OCI-LY1 (cell line): ENCODE measurements at regions not wholly inside any gene's neighbourhood (a gene's known extent, or its start where the extent isn't known, plus 50 kb on each side); places are given as distances from the start of the nearest gene placed in this dataset.

Source experiments
- H2AFZ ChIP-seq: fragments of 200-600 bp; sonication (generic), shearing (Covaris generic); 2 replicates; pipeline ENCODE4 v1.6.0; 2014; ENCODE audit warnings: antibody characterized with exemption, mild to moderate bottlenecking, low read length
- H3F3A ChIP-seq: fragments of 200-600 bp; sonication (generic), shearing (Covaris generic); 2 replicates; pipeline ENCODE4 v1.6.0; 2014; ENCODE audit warnings: mild to moderate bottlenecking, antibody characterized with exemption, low read length, moderate library complexity; ENCODE audit not compliant: insufficient read depth
- H3K27ac ChIP-seq: fragments of 200-600 bp; sonication (generic); 2 replicates; pipeline ENCODE4 v1.5.1; 2014; ENCODE audit warnings: low read length, mixed run types, mild to moderate bottlenecking, low read depth; ENCODE audit not compliant: poor library complexity, severe bottlenecking
- H3K27me3 ChIP-seq: fragments of 200-600 bp; sonication (generic); 2 replicates; pipeline ENCODE4 v1.6.0; 2014; ENCODE audit warnings: antibody characterized with exemption, mild to moderate bottlenecking, low read length, moderate library complexity; ENCODE audit not compliant: insufficient read depth
- H3K36me3 ChIP-seq: fragments of 200-600 bp; sonication (generic); 2 replicates; pipeline ENCODE4 v1.6.1; 2014; ENCODE audit warnings: mild to moderate bottlenecking, antibody characterized with exemption, low read length, moderate library complexity, mixed read lengths; ENCODE audit not compliant: insufficient read depth
- H3K4me1 ChIP-seq: fragments of 200-600 bp; sonication (generic); 2 replicates; pipeline ENCODE4 v1.5.1; 2014; ENCODE audit warnings: mild to moderate bottlenecking, low read length, moderate library complexity; ENCODE audit not compliant: insufficient read depth, severe bottlenecking
- H3K4me2 ChIP-seq: fragments of 200-600 bp; sonication (generic), shearing (Covaris generic); 2 replicates; pipeline ENCODE4 v1.6.1; 2014; ENCODE audit warnings: low read length
- H3K4me3 ChIP-seq: fragments of 200-600 bp; sonication (generic); 2 replicates; pipeline ENCODE4 v1.5.1; 2014; ENCODE audit warnings: low read length, low read depth, mild to moderate bottlenecking, mixed read lengths; ENCODE audit not compliant: poor library complexity, severe bottlenecking
- H3K79me2 ChIP-seq: fragments of 200-600 bp; shearing (Covaris generic); 2 replicates; pipeline ENCODE4 v1.6.1; 2016; ENCODE audit warnings: mixed run types, low read length, mixed read lengths; ENCODE audit not compliant: insufficient read depth
- H3K9ac ChIP-seq: fragments of 200-600 bp; sonication (generic), shearing (Covaris generic); 2 replicates; pipeline ENCODE4 v1.6.1; 2014; ENCODE audit warnings: mild to moderate bottlenecking, low read length, mixed read lengths
- H3K9me2 ChIP-seq: fragments of 200-600 bp; sonication (generic), shearing (Covaris generic); 2 replicates; pipeline ENCODE4 v1.6.1; 2014; ENCODE audit warnings: low read depth, mild to moderate bottlenecking, low read length, mixed read lengths
- H3K9me3 ChIP-seq: fragments of 200-600 bp; shearing (Covaris generic); 2 replicates; pipeline ENCODE4 v1.6.1; 2014; ENCODE audit warnings: low read length, mixed read lengths
- H4K20me1 ChIP-seq: fragments of 200-600 bp; sonication (generic), shearing (Covaris generic); 2 replicates; pipeline ENCODE4 v1.6.0; 2016; ENCODE audit warnings: mild to moderate bottlenecking, low read length; ENCODE audit not compliant: insufficient read depth
- CTCF ChIP-seq: fragments of 200-600 bp; sonication (generic), shearing (Covaris generic); IDR thresholded peaks from 2 replicates; pipeline ENCODE4 v1.5.1; 2017; ENCODE audit warnings: mild to moderate bottlenecking, antibody characterized with exemption, low read length, moderate library complexity, mixed read lengths
- EZH2 ChIP-seq: fragments of 200-600 bp; sonication (generic), shearing (Covaris generic); IDR thresholded peaks from 2 replicates; pipeline ENCODE4 v1.8.0; 2017; ENCODE audit warnings: borderline replicate concordance, mixed run types, mild to moderate bottlenecking, antibody characterized with exemption, low read length, moderate library complexity, mixed read lengths

GRCh38 chr4:4778554-4778953 lies 80.9 kb upstream of the MSX1 start:
- Histone ChIP-seq H3K36me3 (no peaks in the 10 kb centered on the region), H3F3A (no peaks in the 10 kb centered on the region), H2AFZ (no peak overlapping the region), H3K4me1 (no peaks in the 10 kb centered on the region), H3K9me2 (no peaks in the 10 kb centered on the region), H3K4me3 (no peak overlapping the region), H3K27ac (no peak overlapping the region), H3K9ac (no peak overlapping the region), H3K27me3 (no peaks in the 10 kb centered on the region), H3K4me2 (no peak overlapping the region), H3K9me3 (no peaks in the 10 kb centered on the region), H3K79me2 (no peaks in the 10 kb centered on the region), H4K20me1 (no peaks in the 10 kb centered on the region)
- TF ChIP-seq CTCF (no peak), EZH2 (no peak)

- TF ChIP-seq CTCF (no peak), EZH2 (no peak)
- no peaks in the 10 kb centered on the region for H4K20me1 ChIP-seq
- no peaks in the 10 kb centered on the region for H3K27me3 ChIP-seq
- no peak overlapping the region for H3K4me3 ChIP-seq
- no peaks in the 10 kb centered on the region for H3K36me3 ChIP-seq
- no peak overlapping the region for H3K4me2 ChIP-seq
- no peak overlapping the region for H2AFZ ChIP-seq
- H3K9me3 ChIP-seq = no peaks in the 10 kb centered on the region
- no peaks in the 10 kb centered on the region for H3K4me1 ChIP-seq
- H3F3A ChIP-seq = no peaks in the 10 kb centered on the region
- H3K9me2 ChIP-seq = no peaks in the 10 kb centered on the region
- no peak overlapping the region for H3K9ac ChIP-seq
- H3K27ac ChIP-seq = no peak overlapping the region
- no peaks in the 10 kb centered on the region for H3K79me2 ChIP-seq
These were observed 82.5 kb upstream of the MSX1 start for GRCh38 chr4:4776934-4777333.

GRCh38 chr4:4776335-4776734 lies 83.1 kb upstream of the MSX1 start:
- Histone ChIP-seq H2AFZ (no peak overlapping the region), H3K9ac (no peak overlapping the region), H3K4me2 (no peak overlapping the region), H3K9me2 (no peaks in the 10 kb centered on the region), H3F3A (no peaks in the 10 kb centered on the region), H3K27ac (no peak overlapping the region), H3K79me2 (no peaks in the 10 kb centered on the region), H3K9me3 (no peaks in the 10 kb centered on the region), H4K20me1 (no peaks in the 10 kb centered on the region), H3K36me3 (no peaks in the 10 kb centered on the region), H3K4me1 (no peaks in the 10 kb centered on the region), H3K27me3 (no peaks in the 10 kb centered on the region), H3K4me3 (no peak overlapping the region)
- no peak for TF ChIP-seq EZH2
- TF ChIP-seq CTCF = no peak
